SH-SY5Y (cell line): ENCODE measurements at regions not wholly inside any gene's neighbourhood (a gene's known extent, or its start where the extent isn't known, plus 50 kb on each side); places are given as distances from the start of the nearest gene placed in this dataset.

Source experiments
- GATA2 ChIP-seq: IDR thresholded peaks from 2 replicates; pipeline ENCODE4 v1.6.1; 2011; ENCODE audit warnings: mild to moderate bottlenecking, low read depth, low read length
- GATA3 ChIP-seq: IDR thresholded peaks from 2 replicates; pipeline ENCODE4 v1.6.1; 2011; ENCODE audit warnings: low read depth, mild to moderate bottlenecking, low read length, moderate library complexity

- TF ChIP-seq GATA2 (no peak), GATA3 (no peak)
Observed at GRCh38 chr2:208854717-208855116, 448.1 kb downstream of the PTH2R start.
